ENCODE measurements at regions not wholly inside any gene's neighbourhood (a gene's known extent, or its start where the extent isn't known, plus 50 kb on each side); places are given as distances from the start of the nearest gene placed in this dataset.

- DNase-seq: no peak
These were observed 310.0 kb downstream of the SEC14L1 start for GRCh38 chr17:77450742-77451244.

GRCh38 chr17:77451245-77451893 is 310.6 kb downstream of the SEC14L1 start:
- no peak for DNase-seq

GRCh38 chr17:77451894-77452852 is 311.4 kb downstream of the SEC14L1 start:
- DNase-seq: no peak

GRCh38 chr17:77453613-77454241 is 313.0 kb downstream of the SEC14L1 start:
- no peak for DNase-seq

- no peak for DNase-seq
These were observed 313.7 kb downstream of the SEC14L1 start for GRCh38 chr17:77454242-77455095.

GRCh38 chr17:77455111-77455890 is 314.5 kb downstream of the SEC14L1 start:
- no peak for DNase-seq

- DNase-seq: no peak
These were observed 315.1 kb downstream of the SEC14L1 start for GRCh38 chr17:77455891-77456260.

GRCh38 chr17:77456271-77456950 is 315.6 kb downstream of the SEC14L1 start:
- DNase-seq: no peak

GRCh38 chr17:77456951-77457548 is 316.3 kb downstream of the SEC14L1 start:
- no peak for DNase-seq

- no peak for DNase-seq
These were observed 316.9 kb downstream of the SEC14L1 start for GRCh38 chr17:77457572-77458201.

- no peak for DNase-seq
These were observed 317.6 kb downstream of the SEC14L1 start for GRCh38 chr17:77458202-77459017.

- DNase-seq: no peak
These were observed 318.4 kb downstream of the SEC14L1 start for GRCh38 chr17:77459018-77459755.

GRCh38 chr17:77460514-77461046 is 319.8 kb downstream of the SEC14L1 start:
- DNase-seq: no peak

- DNase-seq: no peak
These were observed 320.7 kb downstream of the SEC14L1 start for GRCh38 chr17:77461277-77462057.

GRCh38 chr17:77462090-77462489 is 321.3 kb downstream of the SEC14L1 start:
- no peak for DNase-seq

- no peak for DNase-seq
These were observed 322.1 kb downstream of the SEC14L1 start for GRCh38 chr17:77462553-77463497.

Data from RPMI8226 (cell line).